GM21390 (cell line): ENCODE measurements at regions not wholly inside any gene's neighbourhood (a gene's known extent, or its start where the extent isn't known, plus 50 kb on each side); places are given as distances from the start of the nearest gene placed in this dataset.
"Not testable (repeated sequence)": the region's sequence is repeated elsewhere in the genome, so short reads cannot be mapped to it uniquely, and the experiment has no call there.

ENCODE experiments used
- ATAC-seq: cut with Tn5 transposase; IDR thresholded peaks from one replicate; pipeline ENCODE4 v1.9.1; 2021; ENCODE audit not compliant: unreplicated experiment

DNA sequence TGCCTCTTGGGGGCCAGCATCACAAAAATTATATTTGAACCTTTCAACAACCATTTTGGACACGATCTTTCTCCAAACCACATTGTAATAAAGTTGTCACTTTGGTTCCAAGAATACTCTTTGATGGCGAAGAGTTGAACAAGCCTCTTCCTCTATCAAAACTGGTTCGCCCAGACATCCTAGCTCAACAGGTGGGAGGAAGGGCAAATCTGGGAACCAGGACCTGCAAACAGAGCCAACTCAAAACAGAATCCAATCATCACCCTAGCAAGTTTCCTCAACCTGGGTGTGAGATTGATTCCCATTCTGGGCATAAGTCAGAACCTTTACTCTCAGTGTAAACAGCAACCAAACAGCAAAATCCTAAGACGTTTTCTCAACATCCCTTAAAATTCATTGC, 141.2 kb upstream of the RREB1 start:
- ATAC-seq, result no peak

DNA sequence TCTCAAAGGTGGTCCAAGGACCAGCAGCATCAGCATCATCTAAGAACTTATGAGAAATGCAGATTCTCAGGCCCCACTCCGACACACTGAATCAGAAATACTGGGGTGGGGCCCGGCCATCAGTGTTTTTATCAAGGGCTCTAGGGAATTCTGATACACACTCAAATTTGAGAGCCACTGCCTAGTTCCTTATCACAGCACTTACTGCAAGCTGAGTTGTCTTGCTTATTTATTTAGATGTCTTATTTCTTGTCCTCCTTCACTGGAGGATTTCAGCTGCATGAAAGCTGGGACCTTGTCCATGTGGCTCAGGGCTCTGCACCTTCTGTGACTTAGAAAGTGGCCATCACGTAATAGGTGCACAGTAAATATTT, 139.4 kb upstream of the RREB1 start:
- no peak for ATAC-seq

DNA sequence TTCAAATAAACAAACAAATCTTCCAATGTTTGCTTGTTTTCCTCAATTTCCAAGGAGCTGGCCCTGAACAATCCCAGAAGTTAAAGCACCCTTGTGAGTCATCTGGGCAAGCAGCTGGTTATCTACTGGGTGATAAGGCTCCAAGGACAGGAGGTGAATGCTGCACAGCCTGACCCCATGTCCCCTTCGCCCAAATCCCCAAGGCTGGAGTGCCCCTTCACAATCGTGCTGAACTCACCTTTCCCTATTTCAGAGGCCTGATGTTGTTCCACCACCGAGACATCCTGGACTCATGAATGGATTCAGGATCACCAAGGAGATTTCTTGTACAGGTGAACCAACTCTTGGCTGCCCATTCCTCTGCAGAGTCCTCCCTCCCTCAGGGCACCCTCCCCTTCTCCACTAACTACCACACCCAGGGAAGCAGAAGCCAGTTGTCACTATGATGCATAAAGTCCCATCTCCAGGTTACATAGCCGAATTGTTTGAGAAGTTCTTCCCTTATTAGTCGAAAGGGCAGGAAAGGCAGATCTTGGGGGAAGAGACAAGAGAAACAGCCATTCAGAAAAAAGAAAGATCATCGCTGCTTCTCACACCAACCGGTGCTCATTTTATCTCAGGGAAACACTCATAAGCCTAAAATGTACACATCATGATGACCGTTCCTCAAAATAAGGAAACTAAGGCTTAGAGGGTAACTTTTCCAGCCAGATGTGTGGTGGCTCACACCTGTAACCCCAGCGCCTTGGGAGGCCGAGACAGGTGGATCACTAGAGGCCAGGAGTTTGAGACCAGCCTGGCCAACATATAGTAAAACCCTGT, 138.8 kb upstream of the RREB1 start:
- ATAC-seq, result no peak

DNA sequence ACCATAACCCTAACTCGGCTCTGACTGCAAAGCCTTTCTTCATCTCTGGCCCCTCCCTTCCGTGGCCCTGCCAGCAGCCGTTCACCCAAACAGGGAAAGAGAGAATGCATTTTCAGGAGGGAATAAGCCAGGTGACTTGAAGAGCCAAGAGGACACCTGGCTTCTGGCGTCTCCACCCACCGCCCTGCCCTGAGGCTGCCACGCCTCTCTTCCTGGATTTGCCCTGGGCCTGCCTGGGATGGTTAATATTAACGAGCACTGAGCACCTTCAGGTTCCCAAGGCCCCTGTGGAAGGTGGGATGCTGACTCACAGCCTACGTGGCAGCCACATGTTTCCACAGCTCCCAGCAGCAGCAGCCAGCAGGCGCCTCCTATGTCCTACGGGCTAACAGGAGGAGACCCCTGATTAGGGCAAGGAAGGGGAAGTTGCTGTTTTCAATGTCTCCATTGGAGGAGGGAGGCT, 138.0 kb upstream of the RREB1 start:
- ATAC-seq, result no peak

DNA sequence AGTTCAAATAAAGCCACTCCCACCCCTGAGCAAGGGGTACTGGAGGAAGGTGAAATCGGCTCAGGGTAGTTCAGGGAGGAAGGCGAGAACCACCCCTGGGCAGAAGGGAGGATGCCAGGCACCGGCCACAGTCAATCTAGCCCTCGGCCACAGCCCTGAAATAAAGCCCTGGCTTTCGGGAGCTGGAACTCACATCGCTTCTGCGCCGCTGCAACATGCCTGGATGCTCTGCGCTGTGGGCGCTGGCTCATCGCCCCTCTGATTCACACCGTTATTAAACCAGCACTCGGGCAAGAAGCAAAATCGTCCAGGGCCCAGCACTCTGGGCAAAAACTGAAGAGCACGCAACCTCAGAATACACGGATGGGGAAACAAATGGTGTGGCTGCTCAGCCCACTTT, 136.9 kb upstream of the RREB1 start:
- ATAC-seq, result no peak

DNA sequence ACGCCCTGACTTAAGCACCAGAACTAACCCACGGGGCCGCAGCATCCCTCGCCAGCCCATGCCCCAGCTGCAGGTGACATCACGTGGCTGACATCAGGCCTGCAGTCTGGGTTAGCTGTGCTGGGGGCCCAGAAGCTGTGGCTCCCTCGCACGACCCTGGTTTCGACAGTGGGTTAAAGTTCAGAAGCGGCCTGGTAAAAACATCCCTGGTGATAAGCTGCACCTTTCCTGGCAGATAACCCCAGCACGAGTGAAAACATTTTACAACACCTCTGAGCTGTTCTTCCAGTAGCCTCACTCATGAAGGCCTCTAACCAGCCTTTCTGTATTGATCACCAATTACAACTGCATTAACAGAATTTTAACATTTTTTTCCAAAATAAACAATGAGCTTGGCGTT, 136.4 kb upstream of the RREB1 start:
- ATAC-seq, result no peak

DNA sequence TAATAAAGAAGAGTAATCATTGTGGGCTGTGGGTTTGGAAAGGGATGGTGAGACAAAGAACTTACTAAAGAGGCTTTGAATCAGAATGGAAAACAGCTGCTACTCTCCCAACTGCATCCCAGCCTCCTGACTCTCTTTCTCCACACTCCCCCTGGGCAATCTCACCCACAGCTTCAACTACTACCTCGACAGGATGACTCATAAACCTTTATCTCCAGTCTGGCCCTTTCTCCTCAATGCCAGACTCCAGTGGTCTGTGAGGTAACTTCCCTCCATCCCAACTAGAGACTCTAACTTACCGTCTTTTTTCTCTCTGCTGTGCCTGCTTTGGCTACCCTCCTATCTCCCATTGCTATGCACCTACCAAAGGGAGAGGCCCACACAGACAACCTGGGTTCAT, 135.3 kb upstream of the RREB1 start:
- ATAC-seq, result no peak

DNA sequence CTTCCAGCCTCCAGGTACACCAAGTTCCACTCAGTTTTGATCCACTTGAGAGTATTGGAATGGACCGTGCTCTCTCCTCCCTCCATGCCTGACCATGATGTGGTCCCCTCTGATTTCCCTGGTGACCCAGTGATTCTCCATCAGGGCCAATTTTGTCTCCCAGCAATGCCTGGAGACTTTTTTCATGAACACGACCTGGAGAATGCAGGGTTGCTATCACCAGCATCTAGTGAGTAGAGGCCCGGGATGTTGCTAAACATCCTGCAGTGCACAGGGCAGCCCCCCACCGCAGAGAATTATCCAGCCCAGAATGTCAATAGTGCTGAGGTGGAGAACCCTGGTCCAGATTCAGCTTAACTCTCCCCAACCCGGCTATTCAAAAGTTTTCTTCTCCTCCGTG, 134.0 kb upstream of the RREB1 start:
- ATAC-seq, result no peak

GRCh38 chr6:6975459-6976111, 132.2 kb upstream of the RREB1 start:
- ATAC-seq, result no peak

GRCh38 chr6:6976193-6976592, 131.6 kb upstream of the RREB1 start:
- no peak for ATAC-seq

GRCh38 chr6:6978731-6979130, 129.0 kb upstream of the RREB1 start:
- ATAC-seq, result no peak

- no peak for ATAC-seq
Observed at GRCh38 chr6:6980999-6981597, 126.7 kb upstream of the RREB1 start.

GRCh38 chr6:6981681-6982322, 126.0 kb upstream of the RREB1 start:
- no peak for ATAC-seq

DNA sequence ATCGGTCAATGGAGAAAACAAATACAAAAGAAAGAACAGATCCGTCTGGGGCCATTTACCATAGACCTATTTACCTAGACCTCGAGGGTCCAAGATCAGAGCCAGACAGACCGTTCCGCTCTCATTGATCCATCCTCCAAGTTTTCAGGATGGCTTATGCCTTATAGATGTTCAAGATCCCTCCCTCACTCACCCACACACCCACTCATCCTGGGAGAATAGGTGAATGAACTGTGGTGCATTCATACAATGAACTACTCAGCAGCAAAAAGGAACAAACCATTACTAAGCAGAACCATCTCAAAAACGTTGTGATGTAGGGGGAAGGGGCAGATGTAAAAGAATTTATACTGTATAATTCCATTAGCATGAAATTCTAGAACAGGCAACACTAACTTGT, 125.1 kb upstream of the RREB1 start:
- no peak for ATAC-seq

- no peak for ATAC-seq
Observed at GRCh38 chr6:6984585-6985366, 123.0 kb upstream of the RREB1 start.

DNA sequence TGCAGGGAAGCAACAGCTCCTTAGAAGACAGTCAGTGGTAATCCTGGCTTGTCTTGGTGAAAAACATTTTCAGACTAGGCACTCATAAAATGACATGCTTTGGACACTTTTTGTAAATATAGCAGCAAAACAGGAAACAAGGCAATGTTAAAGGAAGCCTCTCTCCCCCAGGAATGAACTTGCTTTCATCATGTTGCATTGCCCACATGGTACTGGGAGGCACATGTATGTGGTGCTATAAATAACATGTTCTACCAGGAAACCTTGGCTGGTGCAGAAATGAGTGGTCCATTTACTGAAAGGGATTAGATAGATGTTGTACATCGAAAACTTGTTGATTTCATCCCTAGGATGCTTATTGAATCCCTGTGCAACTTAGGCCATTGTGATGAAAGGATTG, 121.4 kb upstream of the RREB1 start:
- no peak for ATAC-seq

GRCh38 chr6:6987749-6988148, 120.0 kb upstream of the RREB1 start:
- ATAC-seq, result no peak

- ATAC-seq, result not testable (repeated sequence)
Observed at GRCh38 chr6:6990059-6990458, 117.7 kb upstream of the RREB1 start.

DNA sequence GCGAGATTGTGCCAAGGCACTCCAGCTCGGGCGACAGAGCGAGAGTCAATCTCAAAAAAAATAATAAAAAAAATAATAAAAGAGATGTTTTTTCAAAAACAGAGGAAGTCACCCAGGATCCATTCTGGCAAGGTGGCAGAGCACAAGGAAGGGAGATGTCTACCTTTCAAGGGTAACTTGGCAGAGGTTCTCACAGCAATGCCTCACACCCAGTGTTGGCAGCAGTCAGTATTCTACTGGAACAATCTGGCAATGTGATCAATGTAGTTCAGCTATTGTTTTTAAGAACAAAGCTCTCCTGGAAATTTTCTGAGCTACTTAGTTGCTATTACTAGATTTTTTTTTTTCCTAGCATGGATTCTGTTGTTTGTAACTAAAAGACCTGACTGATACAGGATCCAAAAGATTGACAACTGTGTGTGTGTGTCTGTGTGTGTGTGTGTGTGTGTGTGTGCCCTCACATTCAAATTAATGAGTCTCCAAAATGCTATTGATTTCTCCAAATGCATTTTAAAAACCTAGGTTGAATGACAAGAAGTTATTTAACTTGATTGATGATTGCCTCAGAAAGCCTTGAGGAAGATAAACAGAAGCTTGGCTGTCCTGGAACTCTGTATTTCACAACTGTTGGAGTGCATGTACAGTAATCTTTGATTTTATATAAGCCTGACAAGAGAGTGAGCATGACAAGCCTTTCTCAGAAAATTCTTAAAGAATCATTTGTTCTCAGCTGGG, 114.1 kb upstream of the RREB1 start:
- ATAC-seq, result no peak

DNA sequence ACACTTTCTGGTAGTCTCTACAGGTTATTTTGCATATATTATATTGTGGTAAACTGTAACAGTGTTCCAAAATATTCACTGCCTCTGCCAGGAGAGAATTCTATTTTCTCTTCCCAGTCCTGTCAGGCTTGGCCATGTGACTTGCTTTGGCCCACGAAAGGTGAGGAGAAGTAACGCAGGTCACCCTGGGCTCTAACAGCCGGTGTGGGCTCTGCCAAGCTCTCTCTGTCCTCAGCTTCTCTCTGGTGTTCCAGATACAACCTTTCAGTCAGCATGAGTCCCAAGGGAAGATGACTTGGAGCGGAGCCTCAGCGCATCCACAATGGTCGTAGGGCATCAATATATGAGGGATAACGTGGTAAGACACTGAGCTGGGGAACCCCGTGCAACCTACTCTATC, 113.0 kb upstream of the RREB1 start:
- no peak for ATAC-seq
